Activated T-helper 9 cell treated with anti-CD3 and anti-CD28 coated beads, Interleukin-2, amount 50 U/mL, for 16 hours (primary cell): ENCODE measurements at regions not wholly inside any gene's neighbourhood (a gene's known extent, or its start where the extent isn't known, plus 50 kb on each side); places are given as distances from the start of the nearest gene placed in this dataset.

ENCODE experiments used
- DNase-seq: peaks from one replicate; pipeline ENCODE4 v3.0.0-alpha.2; 2020; ENCODE audit warnings: low read depth

GRCh38 chr7:16061630-16062029 is 359.7 kb downstream of the CRPPA start:
- DNase-seq, result no peak

GRCh38 chr7:16061011-16061410 is 360.3 kb downstream of the CRPPA start:
- DNase-seq, result no peak

- DNase-seq, result no peak
Observed at GRCh38 chr7:16060502-16060901, 360.8 kb downstream of the CRPPA start.

- no peak for DNase-seq
Observed at GRCh38 chr7:16055263-16055976, 365.9 kb downstream of the CRPPA start.

GRCh38 chr7:16051561-16052255 is 365.2 kb upstream of the MEOX2 start:
- no peak for DNase-seq

- DNase-seq, result no peak
Observed at GRCh38 chr7:16046041-16046440, 359.6 kb upstream of the MEOX2 start.

GRCh38 chr7:16045296-16045695 is 358.8 kb upstream of the MEOX2 start:
- DNase-seq, result no peak

GRCh38 chr7:16044645-16045044 is 358.2 kb upstream of the MEOX2 start:
- DNase-seq, result no peak

GRCh38 chr7:16040346-16040745 is 353.9 kb upstream of the MEOX2 start:
- no peak for DNase-seq

- DNase-seq, result no peak
Observed at GRCh38 chr7:16038906-16039305, 352.4 kb upstream of the MEOX2 start.

- no peak for DNase-seq
Observed at GRCh38 chr7:16035392-16035791, 348.9 kb upstream of the MEOX2 start.

GRCh38 chr7:16034866-16035265 is 348.4 kb upstream of the MEOX2 start:
- no peak for DNase-seq

- no peak for DNase-seq
Observed at GRCh38 chr7:16034353-16034752, 347.9 kb upstream of the MEOX2 start.

GRCh38 chr7:16033233-16033632 is 346.8 kb upstream of the MEOX2 start:
- DNase-seq, result no peak

- no peak for DNase-seq
Observed at GRCh38 chr7:16028636-16029035, 342.2 kb upstream of the MEOX2 start.

- DNase-seq, result no peak
Observed at GRCh38 chr7:16028103-16028502, 341.6 kb upstream of the MEOX2 start.

GRCh38 chr7:16027396-16027795 is 340.9 kb upstream of the MEOX2 start:
- DNase-seq, result no peak

- DNase-seq, result no peak
Observed at GRCh38 chr7:16026253-16027020, 340.0 kb upstream of the MEOX2 start.

- DNase-seq, result no peak
Observed at GRCh38 chr7:16025696-16026095, 339.2 kb upstream of the MEOX2 start.

GRCh38 chr7:16023503-16023902 is 337.0 kb upstream of the MEOX2 start:
- no peak for DNase-seq

- DNase-seq, result no peak
Observed at GRCh38 chr7:16023046-16023445, 336.6 kb upstream of the MEOX2 start.

- DNase-seq, result no peak
Observed at GRCh38 chr7:16021851-16022250, 335.4 kb upstream of the MEOX2 start.

- no peak for DNase-seq
Observed at GRCh38 chr7:16015981-16016380, 329.5 kb upstream of the MEOX2 start.
